HepG2 (cell line): ENCODE measurements at regions not wholly inside any gene's neighbourhood (a gene's known extent, or its start where the extent isn't known, plus 50 kb on each side); places are given as distances from the start of the nearest gene placed in this dataset.

ENCODE experiments used
- CBX1 ChIP-seq: IDR thresholded peaks from one replicate; pipeline ENCODE4 v1.6.1; 2016; ENCODE audit warnings: antibody characterized with exemption, low read depth
- EP300 ChIP-seq, 3 experiments: sonication (generic) in 1 of 3; formaldehyde crosslinking in 1 of 3; IDR thresholded peaks; 2 replicates each; pipeline versions ENCODE4 v1.5.1 to v1.6.1; 2011 to 2020; ENCODE audit warnings: low read depth in 2 of 3, low read length in 2 of 3, borderline replicate concordance in 1 of 3, improper control_type of control experiment in 1 of 3, mild to moderate bottlenecking in 1 of 3, missing genetic modification reagents in 1 of 3, moderate library complexity in 1 of 3
- HNRNPUL1 ChIP-seq: fragments of 200-400 bp; formaldehyde crosslinking; IDR thresholded peaks from 2 replicates; pipeline ENCODE4 v1.6.1; 2017; ENCODE audit warnings: low read depth, mild to moderate bottlenecking, low read length, moderate library complexity
- MEIS1 ChIP-seq: sonication (generic); formaldehyde crosslinking; IDR thresholded peaks from 2 replicates; pipeline ENCODE4 v1.9.0; 2021; ENCODE audit warnings: mild to moderate bottlenecking, missing genetic modification reagents, moderate library complexity, borderline replicate concordance
- ZNF646 ChIP-seq: sonication (generic); formaldehyde crosslinking; IDR thresholded peaks from 2 replicates; pipeline ENCODE4 v1.9.0; 2021; ENCODE audit warnings: mild to moderate bottlenecking, missing genetic modification reagents
- ZNF710 ChIP-seq: sonication (generic); formaldehyde crosslinking; IDR thresholded peaks from 2 replicates; pipeline ENCODE4 v1.5.0; 2020; ENCODE audit warnings: mild to moderate bottlenecking, missing genetic modification reagents, borderline replicate concordance

GRCh38 chr2:2762166-2762908, 431.3 kb upstream of the MYT1L start (continued):
- TF ChIP-seq ZNF646 (CRISPR knock-in tag): no peak
- no peak for TF ChIP-seq EP300 (IDR thresholded peaks at IDR 0.05; ENCODE audit: low read depth in 2 of 2, low read length in 2 of 2)
- no peak for TF ChIP-seq EP300 (CRISPR knock-in tag; IDR thresholded peaks at IDR 0.05; ENCODE audit: borderline replicate concordance)
- TF ChIP-seq CBX1: no peak
- no peak for TF ChIP-seq HNRNPUL1
- TF ChIP-seq MEIS1 (CRISPR knock-in tag): no peak
- no peak for TF ChIP-seq ZNF710 (CRISPR knock-in tag)
